PFSK-1 (cell line): ENCODE measurements at regions not wholly inside any gene's neighbourhood (a gene's known extent, or its start where the extent isn't known, plus 50 kb on each side); places are given as distances from the start of the nearest gene placed in this dataset.

ENCODE experiments used
- POLR2AphosphoS5 ChIP-seq: IDR thresholded peaks from 2 replicates; pipeline ENCODE4 v1.6.1; 2012; ENCODE audit warnings: low read depth, mild to moderate bottlenecking, control low read depth, low read length, moderate library complexity
- TF ChIP-seq, protein P1 (sequence below), 2 experiments: IDR thresholded peaks; 2 replicates each; pipeline versions ENCODE4 v1.6.1 to v1.8.0; 2011 to 2012; ENCODE audit warnings: low read depth in 2 of 2, low read length in 2 of 2, control low read depth in 1 of 2, inconsistent platforms in 1 of 2, mild to moderate bottlenecking in 1 of 2, moderate library complexity in 1 of 2; ENCODE audit not compliant: insufficient read depth in 1 of 2

- TF ChIP-seq POLR2AphosphoS5, result no peak
- TF ChIP-seq, protein P1, sequence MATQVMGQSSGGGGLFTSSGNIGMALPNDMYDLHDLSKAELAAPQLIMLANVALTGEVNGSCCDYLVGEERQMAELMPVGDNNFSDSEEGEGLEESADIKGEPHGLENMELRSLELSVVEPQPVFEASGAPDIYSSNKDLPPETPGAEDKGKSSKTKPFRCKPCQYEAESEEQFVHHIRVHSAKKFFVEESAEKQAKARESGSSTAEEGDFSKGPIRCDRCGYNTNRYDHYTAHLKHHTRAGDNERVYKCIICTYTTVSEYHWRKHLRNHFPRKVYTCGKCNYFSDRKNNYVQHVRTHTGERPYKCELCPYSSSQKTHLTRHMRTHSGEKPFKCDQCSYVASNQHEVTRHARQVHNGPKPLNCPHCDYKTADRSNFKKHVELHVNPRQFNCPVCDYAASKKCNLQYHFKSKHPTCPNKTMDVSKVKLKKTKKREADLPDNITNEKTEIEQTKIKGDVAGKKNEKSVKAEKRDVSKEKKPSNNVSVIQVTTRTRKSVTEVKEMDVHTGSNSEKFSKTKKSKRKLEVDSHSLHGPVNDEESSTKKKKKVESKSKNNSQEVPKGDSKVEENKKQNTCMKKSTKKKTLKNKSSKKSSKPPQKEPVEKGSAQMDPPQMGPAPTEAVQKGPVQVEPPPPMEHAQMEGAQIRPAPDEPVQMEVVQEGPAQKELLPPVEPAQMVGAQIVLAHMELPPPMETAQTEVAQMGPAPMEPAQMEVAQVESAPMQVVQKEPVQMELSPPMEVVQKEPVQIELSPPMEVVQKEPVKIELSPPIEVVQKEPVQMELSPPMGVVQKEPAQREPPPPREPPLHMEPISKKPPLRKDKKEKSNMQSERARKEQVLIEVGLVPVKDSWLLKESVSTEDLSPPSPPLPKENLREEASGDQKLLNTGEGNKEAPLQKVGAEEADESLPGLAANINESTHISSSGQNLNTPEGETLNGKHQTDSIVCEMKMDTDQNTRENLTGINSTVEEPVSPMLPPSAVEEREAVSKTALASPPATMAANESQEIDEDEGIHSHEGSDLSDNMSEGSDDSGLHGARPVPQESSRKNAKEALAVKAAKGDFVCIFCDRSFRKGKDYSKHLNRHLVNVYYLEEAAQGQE (IDR thresholded peaks at IDR 0.05; ENCODE audit: insufficient read depth in 1 of 2, low read depth in 2 of 2, low read length in 2 of 2), result no peak
These were observed 521.5 kb upstream of the HTR2A start for GRCh38 chr13:47418206-47418920.
